ENCODE measurements at regions not wholly inside any gene's neighbourhood (a gene's known extent, or its start where the extent isn't known, plus 50 kb on each side); places are given as distances from the start of the nearest gene placed in this dataset.

GRCh38 chrX:25204182-25204581, 188.4 kb upstream of the ARX start:
- TF ChIP-seq CTCF (IDR thresholded peaks at IDR 0.05), result no peak
- TF ChIP-seq EP300 (IDR thresholded peaks at IDR 0.05), result no peak
- no peak for TF ChIP-seq POLR2AphosphoS5 (IDR thresholded peaks at IDR 0.05)
- TF ChIP-seq POLR2A (IDR thresholded peaks at IDR 0.05), result no peak
